ENCODE measurements at regions not wholly inside any gene's neighbourhood (a gene's known extent, or its start where the extent isn't known, plus 50 kb on each side); places are given as distances from the start of the nearest gene placed in this dataset.

DNA sequence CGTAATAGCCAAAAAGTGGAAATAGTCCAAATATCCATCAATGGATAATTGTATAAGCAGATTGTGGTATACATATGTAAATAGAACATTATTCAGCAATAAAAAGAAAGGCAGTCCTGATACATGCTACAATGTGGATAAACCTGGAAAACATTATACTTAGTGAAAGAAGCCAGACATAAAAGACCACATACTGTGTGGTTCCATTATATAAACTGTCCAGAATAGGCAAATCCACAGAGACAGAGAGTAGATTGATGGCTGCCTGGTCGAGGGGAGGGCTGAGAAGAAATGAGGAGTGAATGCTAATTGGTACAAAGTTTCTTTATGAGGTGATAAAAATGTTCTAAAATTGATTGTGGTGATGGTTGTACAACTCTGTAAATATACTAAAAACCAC, 397.4 kb upstream of the RPS6KA3 start:
- TF ChIP-seq, protein P1, sequence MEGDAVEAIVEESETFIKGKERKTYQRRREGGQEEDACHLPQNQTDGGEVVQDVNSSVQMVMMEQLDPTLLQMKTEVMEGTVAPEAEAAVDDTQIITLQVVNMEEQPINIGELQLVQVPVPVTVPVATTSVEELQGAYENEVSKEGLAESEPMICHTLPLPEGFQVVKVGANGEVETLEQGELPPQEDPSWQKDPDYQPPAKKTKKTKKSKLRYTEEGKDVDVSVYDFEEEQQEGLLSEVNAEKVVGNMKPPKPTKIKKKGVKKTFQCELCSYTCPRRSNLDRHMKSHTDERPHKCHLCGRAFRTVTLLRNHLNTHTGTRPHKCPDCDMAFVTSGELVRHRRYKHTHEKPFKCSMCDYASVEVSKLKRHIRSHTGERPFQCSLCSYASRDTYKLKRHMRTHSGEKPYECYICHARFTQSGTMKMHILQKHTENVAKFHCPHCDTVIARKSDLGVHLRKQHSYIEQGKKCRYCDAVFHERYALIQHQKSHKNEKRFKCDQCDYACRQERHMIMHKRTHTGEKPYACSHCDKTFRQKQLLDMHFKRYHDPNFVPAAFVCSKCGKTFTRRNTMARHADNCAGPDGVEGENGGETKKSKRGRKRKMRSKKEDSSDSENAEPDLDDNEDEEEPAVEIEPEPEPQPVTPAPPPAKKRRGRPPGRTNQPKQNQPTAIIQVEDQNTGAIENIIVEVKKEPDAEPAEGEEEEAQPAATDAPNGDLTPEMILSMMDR (conservative IDR thresholded peaks at IDR 0.05; ENCODE audit: low read depth, low read length), result no peak
- TF ChIP-seq EZH2 (IDR thresholded peaks at IDR 0.05; ENCODE audit: low read length, unreplicated experiment) (no peak), EZH2phosphoT487 (IDR thresholded peaks at IDR 0.05; ENCODE audit: borderline replicate concordance, low read length) (no peak)

Measured in PC-3 (cell line).